ENCODE measurements at regions not wholly inside any gene's neighbourhood (a gene's known extent, or its start where the extent isn't known, plus 50 kb on each side); places are given as distances from the start of the nearest gene placed in this dataset.

DNA sequence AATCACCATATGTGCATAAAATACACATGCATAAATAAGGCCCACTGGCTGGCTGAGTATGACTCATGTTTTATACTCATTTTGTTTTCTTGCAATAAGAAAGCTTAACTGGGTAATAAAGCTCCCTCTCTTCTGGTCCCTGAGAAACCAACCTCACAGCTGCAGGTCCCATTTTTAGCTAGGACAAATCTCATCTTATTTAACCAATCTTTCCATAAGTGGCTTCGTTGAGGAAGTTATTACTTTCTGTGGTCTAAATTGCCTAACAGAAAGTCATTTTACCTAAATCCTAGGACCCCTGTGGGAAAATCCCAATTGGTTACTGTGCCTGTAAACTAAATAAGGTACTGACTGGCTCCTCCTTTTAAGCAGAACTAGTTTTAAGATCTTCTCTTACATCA lies 232.8 kb upstream of the FBXO33 start:
- TF ChIP-seq, protein P1, sequence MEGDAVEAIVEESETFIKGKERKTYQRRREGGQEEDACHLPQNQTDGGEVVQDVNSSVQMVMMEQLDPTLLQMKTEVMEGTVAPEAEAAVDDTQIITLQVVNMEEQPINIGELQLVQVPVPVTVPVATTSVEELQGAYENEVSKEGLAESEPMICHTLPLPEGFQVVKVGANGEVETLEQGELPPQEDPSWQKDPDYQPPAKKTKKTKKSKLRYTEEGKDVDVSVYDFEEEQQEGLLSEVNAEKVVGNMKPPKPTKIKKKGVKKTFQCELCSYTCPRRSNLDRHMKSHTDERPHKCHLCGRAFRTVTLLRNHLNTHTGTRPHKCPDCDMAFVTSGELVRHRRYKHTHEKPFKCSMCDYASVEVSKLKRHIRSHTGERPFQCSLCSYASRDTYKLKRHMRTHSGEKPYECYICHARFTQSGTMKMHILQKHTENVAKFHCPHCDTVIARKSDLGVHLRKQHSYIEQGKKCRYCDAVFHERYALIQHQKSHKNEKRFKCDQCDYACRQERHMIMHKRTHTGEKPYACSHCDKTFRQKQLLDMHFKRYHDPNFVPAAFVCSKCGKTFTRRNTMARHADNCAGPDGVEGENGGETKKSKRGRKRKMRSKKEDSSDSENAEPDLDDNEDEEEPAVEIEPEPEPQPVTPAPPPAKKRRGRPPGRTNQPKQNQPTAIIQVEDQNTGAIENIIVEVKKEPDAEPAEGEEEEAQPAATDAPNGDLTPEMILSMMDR (IDR thresholded peaks at IDR 0.05) = no peak
- TF ChIP-seq POLR2A (IDR thresholded peaks at IDR 0.05) = no peak
